GM19372 (cell line): ENCODE measurements at regions not wholly inside any gene's neighbourhood (a gene's known extent, or its start where the extent isn't known, plus 50 kb on each side); places are given as distances from the start of the nearest gene placed in this dataset.

Experiments
- ATAC-seq: cut with Tn5 transposase; IDR thresholded peaks from one replicate; pipeline ENCODE4 v1.9.1; 2021; ENCODE audit warnings: mild to moderate bottlenecking, low read depth, moderate library complexity; ENCODE audit not compliant: unreplicated experiment

DNA sequence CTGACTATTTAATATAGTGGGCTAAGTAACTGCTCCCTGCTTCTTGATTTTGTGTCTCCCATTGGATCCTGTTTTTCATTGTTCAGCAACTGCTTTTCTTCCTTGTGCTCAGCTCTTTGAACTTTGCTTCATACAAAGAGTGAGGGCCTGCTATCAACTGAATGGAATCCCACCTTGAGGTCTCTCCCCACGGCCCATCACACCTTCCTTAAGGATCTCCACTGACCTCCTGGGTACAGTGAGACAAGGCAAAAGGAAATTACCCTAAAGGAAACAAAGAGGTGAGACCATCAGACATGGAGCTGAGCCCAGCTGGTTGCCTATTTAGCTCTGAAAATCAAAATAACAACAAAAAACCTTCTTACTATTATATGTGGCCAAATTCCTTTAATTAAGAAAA, 91.3 kb upstream of the RPL34 start:
- ATAC-seq, result no peak

GRCh38 chr4:108527723-108528122, 92.7 kb upstream of the RPL34 start:
- ATAC-seq, result peak; percentile 85

GRCh38 chr4:108520807-108521206, 99.6 kb upstream of the RPL34 start:
- no peak for ATAC-seq

GRCh38 chr4:108519911-108520601, 100.3 kb upstream of the RPL34 start:
- ATAC-seq, result no peak

DNA sequence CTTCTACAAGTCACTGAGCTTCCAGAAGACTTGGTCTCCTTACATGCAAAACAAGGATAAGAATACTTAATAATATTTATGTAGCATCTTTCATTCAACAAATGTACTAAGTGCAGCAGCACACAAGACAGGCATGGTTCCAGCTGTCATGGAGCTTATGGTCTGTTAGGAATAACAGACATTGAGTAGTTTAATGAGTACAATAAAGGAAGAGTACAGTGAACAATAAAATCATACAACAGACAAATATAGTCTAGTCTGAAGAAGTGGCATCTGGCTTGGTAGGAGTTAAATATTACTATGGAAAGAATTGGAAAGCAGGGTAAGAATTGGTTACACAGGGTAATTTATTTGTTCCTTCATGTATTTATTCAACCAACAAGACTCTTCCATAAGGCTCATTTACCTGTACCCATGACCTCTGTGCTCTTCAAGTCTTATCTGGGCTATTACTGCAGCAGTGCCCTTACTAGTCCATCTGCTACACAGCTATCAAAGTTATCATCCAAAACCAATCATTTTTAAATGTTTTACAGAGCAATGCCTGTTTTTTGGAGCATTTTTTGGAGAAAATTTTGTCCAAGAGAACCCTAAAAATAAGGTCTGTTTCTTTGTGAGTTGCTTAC, 101.1 kb upstream of the RPL34 start:
- no peak for ATAC-seq

- ATAC-seq, result no peak
These were observed 107.5 kb upstream of the RPL34 start for GRCh38 chr4:108512615-108513505.

DNA sequence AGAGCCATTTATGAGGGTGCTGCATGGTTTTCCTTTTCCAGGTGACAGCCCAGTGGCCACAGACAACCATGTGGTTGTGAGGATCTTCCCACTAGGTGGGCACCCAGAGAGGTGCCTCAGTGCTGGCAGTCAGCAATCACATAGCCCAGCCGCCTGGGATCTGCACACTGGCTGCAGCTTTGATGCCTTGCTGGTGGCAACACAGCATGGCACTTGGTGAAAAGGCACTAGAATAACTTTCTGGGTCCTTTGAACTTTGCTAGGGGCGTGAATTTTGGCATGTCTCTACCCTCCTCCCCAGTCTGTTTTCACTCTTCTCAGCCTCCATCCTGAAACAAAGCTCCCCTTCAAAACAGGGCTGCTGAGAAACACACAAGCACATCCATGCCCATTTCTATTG, 108.8 kb upstream of the RPL34 start:
- no peak for ATAC-seq

- ATAC-seq, result no peak
These were observed 118.0 kb upstream of the RPL34 start for GRCh38 chr4:108502356-108502755.

- ATAC-seq, result no peak
These were observed 121.5 kb upstream of the RPL34 start for GRCh38 chr4:108498925-108499324.

DNA sequence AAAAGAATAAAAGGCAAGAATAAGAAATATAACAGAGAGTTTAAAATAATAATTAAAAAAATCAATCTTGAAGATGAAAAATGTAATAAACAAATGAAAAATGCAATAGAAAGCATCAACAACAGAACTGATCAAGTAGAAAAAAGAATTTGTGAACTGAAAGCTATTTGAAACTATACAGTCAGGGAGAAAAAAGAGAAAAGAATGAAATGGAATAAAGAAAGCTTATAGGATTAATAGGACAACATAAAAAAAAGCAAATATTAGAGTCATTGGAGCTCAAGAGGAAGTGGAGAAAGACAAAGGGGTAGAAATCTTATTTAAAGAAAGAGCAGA, 126.8 kb upstream of the RPL34 start:
- no peak for ATAC-seq

DNA sequence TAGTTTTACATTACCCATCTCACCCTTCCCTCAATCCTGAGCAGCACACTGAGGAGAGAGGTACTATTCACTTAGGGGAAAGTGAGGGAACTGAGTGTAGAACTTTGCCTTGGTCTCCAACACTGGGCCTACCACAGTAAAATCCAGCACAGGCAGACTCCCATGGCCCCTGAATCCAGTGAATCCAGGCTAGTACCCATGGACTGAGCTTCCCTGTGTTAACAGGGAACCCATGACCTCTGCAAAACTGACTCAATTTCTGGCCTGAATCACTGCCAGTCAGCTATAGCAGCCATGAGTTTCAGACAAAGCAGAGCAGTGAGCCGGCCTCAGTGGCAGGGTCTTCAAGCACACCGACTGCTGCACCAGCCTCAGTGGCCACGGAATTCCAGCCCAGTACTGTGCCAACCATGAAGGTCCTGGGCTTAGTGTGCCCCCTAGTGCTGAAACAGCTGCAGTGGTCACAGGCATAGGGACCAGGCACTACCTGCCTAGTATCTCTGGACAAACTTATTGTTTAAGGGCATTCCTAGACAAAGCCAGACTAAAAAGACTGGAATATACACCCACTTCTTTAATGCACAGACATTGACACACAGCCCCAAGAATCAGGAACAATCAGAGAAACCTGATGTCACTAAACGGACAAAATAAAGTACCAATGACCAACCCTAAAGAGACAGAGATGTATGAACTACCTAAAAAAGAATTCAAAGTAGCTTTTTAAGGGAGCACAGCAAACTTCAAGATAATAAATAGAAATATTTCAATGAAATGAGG, 127.4 kb upstream of the RPL34 start:
- no peak for ATAC-seq

DNA sequence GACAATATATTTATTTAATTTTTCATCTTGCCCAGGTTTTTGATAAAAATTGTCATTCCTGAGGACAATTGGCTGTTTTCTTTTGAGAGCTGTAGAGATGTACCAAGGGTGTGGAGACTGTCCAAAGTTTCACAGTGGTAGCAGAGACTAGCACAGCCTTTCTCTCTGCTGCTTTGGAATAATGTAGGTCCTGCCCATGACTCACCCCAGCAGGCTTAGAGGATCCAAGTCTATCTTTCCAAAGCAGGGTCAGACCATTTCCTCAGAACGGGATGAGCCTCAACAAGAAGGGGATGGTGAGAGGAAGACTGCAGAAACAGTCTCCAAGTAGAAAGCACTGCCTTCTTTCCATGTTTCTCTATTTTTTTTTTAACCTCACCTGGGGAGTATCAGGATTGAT, 131.5 kb upstream of the RPL34 start:
- ATAC-seq, result no peak

- no peak for ATAC-seq
These were observed 134.3 kb upstream of the RPL34 start for GRCh38 chr4:108486046-108486445.

DNA sequence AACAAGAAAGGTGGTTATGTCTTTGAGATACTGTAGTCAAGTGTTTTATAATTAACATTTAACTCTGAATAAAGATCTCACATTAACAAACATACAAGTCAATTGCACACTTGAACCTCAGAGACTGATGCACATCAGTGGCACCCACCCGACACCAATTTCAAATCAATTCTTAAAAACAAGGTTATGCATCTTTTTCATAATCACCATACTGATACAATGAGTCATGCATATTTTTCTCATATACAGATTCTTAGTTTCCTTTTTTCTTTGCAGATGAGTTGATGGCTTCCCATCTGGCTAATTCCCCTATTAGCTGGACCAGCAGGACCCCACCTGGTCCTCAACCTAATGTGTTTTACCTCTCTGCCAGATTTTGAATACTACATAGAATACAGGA, 136.2 kb upstream of the RPL34 start:
- ATAC-seq, result no peak

DNA sequence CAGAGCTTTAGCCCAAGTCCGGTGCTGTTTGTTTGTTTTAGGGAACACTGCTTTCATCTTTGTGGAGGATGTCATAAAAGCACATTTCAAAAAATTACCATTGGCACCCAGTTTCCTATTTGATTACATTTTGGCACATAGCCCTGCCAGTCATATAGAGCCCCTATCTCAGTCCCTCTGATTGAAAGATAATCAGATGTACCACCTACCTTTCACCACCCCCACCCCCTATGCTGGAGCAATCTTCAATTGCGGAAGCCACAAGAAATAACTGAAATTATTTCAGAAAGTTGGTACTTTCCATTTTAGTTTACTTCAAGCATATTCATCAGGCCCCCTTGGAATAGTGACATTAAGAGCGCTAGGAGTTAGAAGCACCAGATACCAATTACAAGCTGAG, 136.7 kb upstream of the RPL34 start:
- ATAC-seq, result no peak

DNA sequence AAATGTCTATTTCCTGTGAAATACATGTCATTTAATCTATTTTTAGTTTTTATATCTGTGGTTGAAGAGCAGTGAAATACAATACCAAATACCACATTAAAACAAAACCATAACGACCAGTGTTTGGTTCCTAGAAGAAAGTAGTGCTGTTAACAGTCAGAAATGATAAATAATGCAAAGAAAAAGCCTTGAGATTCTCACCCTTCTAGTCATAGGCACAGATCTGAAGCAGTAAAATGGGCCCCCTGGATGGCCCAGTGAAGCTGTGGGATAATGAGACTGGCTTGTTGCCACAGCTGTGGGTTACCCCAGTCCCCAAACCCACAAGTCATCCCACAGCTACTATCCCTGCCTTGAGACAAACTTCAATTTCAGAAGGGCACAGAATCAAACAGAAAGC, 137.3 kb upstream of the RPL34 start:
- no peak for ATAC-seq

GRCh38 chr4:108480881-108481280, 139.5 kb upstream of the RPL34 start:
- ATAC-seq, result no peak

- ATAC-seq, result no peak
These were observed 142.8 kb upstream of the RPL34 start for GRCh38 chr4:108477527-108478108.

DNA sequence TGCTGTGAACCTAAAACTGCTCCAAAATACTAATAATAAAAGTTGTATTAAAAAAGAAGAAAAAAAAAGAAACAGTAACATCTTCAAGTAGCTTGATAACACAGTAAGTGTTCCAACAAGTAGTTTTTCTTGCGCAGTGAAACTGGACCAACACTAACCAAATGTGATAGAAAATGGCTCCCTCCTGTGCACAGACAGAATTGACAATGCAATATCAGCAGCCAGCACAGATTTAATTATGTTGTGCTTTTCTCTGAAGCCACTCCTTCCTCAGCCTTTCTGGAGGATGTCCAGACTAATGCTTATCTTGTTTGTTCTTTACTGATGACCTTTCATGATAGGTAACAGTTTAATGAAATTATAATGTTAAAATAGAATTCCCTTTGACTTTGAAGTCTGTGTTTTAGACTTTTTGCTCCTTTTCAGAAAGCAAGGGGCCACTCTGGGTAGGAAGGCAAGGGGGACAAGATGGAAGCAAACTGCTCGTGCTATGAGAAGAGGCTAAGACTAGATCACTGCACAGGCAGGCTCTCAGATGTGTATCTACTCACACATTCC, 147.1 kb upstream of the RPL34 start:
- no peak for ATAC-seq
